D341Med (cell line): ENCODE measurements at regions not wholly inside any gene's neighbourhood (a gene's known extent, or its start where the extent isn't known, plus 50 kb on each side); places are given as distances from the start of the nearest gene placed in this dataset.
"Not testable (repeated sequence)": the region's sequence is repeated elsewhere in the genome, so short reads cannot be mapped to it uniquely, and the experiment has no call there.

Experiments used
- DNase-seq: peaks from one replicate; pipeline ENCODE4 v3.0.0; 2012; ENCODE audit warnings: low spot score

DNA sequence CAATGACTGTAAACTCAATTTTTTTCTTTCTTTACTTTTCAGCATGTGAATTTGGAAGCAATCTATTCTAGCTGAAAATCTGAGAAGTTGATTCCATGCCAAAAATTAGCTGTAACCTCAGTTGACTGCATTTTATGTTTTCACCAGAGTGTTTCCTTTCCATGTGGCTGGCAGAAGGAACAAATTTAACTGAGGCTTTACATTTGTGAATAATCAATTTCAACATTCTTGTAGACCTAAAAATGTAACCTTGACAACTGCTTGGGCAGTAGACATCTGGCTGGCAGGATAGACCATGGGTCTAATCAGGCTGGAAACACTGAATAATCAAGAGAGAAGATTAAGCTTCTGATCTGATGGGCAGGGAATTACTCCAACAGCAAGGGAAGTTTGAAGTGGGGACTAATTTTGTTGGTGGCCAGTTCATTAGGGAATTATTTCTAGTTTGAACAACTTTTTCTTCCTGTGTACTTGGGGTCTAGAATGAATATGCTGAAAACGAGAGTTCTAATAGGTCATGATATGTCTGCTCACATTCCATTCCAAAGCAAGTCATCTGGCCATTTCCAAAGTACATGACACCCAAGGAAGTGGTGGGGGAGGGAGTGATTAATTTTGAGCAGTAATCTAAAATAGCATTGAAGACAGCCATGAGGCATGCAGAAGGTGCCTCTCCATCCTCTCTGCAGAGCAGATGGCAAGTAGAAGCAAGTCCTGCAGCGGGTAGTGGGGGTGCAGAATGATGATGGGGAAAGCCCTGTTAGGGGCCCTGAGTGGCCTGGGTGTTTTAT is 68.2 kb downstream of the ATP23 start:
- no peak for DNase-seq

- DNase-seq = no peak
Measured at GRCh38 chr12:58011676-58012075, 70.3 kb downstream of the ATP23 start.

- DNase-seq = not testable (repeated sequence)
Measured at GRCh38 chr12:58022379-58023020, 81.1 kb downstream of the ATP23 start.

DNA sequence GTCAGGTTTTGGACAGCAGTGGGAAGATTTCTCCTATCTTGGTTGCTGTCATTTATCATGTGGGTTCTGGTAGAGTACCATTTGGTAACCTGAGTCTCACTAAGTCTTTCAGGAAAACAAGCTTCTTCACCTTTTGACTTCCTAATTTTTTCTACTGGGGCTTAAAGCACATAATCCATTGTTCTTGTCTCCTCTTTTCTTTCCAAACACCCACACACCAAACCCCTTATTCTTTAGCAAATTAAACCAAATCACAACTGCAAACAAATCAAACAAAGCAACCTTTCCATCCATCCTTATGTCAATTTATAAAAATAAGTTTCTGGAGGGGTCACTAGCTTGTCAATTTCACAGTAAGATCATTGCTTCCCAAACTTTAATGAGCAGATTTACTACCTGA is 84.1 kb downstream of the ATP23 start:
- no peak for DNase-seq

DNA sequence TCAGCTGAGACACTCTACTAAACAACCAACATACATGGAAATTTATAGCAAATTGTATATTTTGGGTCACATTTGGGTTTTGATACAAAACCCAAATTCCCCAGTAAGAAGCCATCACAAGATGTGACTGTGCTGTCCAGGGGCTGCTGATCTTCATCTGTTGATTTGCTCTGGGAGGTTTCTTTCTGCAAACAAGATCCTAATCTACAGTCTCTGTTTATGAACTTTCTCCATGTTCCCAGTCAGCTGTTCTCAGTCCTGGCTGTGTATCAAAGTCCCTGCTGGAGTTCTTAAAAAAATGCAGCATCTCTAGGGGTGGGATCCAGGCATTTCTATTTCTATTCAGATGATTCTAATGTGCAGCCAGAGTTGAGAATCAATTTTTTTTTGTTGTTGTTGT is 85.1 kb downstream of the ATP23 start:
- DNase-seq = no peak

GRCh38 chr12:58026897-58027891 is 85.8 kb downstream of the ATP23 start:
- no peak for DNase-seq

GRCh38 chr12:58028294-58028693 is 86.9 kb downstream of the ATP23 start:
- no peak for DNase-seq

DNA sequence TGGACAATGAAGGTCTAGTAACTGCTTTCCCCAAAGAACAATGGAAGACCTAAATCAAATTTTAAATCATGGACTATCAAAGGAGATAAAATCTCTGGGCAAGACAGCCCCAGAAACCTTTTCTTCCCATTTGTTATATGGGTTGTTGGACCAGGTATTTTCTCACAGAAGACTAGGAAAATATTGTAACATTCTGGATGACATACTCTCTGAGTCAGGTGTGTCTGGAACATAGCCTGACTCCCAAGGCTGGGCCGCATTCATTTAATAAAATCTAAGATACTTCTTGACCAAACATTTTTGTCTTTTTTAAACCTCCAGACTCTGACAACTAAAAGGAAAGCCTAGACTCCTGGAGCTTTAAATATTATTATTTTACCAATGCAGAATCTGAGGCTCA is 87.9 kb downstream of the ATP23 start:
- no peak for DNase-seq

- DNase-seq = no peak
Measured at GRCh38 chr12:58030566-58031279, 89.4 kb downstream of the ATP23 start.

- DNase-seq = no peak
Measured at GRCh38 chr12:58032156-58032555, 90.8 kb downstream of the ATP23 start.

- no peak for DNase-seq
Measured at GRCh38 chr12:58033831-58034230, 92.5 kb downstream of the ATP23 start.

DNA sequence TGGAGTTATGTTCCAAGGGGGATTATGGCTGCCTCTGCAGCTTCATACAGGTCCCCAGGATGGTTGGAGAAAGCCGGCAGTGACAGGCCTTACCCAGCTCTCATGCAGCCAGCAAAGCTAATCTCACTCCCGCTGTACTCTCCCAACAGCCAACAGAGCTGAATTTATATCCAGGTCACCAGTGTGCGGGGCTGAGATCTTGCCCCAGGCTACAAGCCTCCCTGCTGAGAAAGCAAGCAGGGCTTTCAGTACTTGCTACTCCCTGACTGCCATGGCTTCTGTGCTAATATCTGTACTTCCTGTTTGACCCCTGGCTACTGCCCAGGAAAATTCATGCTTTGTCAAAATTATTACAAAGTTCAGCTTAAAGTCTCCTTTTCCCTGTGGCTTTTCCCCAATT is 92.9 kb downstream of the ATP23 start:
- DNase-seq = no peak

- no peak for DNase-seq
Measured at GRCh38 chr12:58034712-58035111, 93.3 kb downstream of the ATP23 start.

GRCh38 chr12:58041441-58041840 is 100.1 kb downstream of the ATP23 start:
- no peak for DNase-seq

DNA sequence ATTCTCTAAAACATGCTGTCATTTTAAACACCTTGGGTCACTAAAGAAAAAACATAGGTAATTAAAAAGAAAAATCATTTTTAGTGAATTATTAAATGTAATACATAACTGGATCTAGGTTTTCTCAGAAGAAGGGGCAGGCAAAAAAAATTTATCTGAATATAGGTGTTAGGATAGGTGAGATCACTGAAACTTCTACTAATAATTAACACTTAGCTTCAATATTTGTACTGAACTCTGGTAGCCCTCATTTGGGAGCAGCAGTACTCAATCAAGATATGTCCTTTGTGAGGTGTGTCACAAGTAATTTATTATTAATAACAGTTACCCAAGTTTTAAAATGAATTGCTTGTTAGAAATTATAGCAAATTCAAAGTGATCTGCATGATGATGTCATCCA is 103.6 kb downstream of the ATP23 start:
- no peak for DNase-seq

- no peak for DNase-seq
Measured at GRCh38 chr12:58046271-58046670, 104.9 kb downstream of the ATP23 start.

DNA sequence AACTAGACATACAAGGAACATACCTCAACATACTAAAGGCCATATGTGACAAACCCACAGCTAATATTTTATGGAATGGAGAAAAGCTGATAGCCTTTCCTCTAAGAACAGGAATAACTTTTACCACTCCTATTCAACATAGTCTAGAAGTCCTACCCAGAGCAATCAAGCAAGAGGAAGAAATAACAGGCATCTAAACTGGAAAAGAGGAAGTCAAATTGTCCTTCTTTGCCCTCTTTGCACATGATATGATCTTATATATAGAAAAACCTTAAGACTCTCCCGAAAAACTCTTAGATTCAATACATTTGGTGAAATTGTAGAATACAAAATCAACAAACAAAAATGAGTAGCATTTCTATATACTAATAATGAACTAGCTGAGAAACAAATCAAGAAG is 110.0 kb downstream of the ATP23 start:
- no peak for DNase-seq

DNA sequence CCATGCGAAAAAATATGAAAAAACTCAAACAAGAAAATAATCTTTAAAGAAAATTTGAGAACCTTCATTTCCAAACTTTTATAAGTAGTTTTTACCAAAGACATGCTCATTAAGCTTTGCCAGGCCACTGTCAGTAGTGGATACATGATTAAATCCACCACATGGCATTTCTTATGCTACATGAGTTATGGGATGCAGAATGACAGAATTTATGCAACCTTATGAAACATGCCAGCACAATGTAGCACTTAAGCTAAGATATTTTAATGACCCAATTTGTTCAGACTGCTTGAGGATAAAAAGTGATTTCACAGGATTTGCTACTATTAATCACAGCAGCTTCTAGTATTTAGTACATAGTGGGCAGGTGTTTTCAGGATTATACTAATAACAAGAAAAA is 123.3 kb downstream of the ATP23 start:
- DNase-seq = no peak

GRCh38 chr12:58066296-58066695 is 124.9 kb downstream of the ATP23 start:
- no peak for DNase-seq

GRCh38 chr12:58067610-58068387 is 126.4 kb downstream of the ATP23 start:
- DNase-seq = no peak

DNA sequence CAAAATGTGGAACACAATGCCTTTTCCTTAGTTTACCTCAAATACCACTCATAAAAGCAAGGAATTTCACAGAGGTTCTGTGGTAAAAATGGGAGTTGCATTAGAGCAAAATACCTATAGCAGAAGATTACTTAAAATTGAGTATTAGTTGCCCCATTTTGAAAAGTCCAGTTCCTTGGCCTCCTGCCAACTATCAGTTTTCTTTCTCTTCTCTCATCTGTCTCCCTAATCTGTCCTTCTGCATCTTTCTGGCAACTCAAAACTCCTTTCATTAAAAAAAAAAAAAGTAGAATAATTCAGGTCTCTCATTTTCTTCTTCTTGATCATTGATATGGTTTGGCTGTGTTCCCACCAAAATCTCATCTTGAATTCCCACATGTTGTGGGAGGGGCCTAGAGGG is 127.3 kb downstream of the ATP23 start:
- no peak for DNase-seq
